H1 (cell line): ENCODE measurements at regions not wholly inside any gene's neighbourhood (a gene's known extent, or its start where the extent isn't known, plus 50 kb on each side); places are given as distances from the start of the nearest gene placed in this dataset.

ENCODE experiments used
- ASH2L ChIP-seq: fragments of 200-600, 300-600 bp; sonication (generic); IDR thresholded peaks from one replicate; pipeline ENCODE4 v1.7.1; 2017; ENCODE audit warnings: low read length
- EGR1 ChIP-seq: IDR thresholded peaks from 2 replicates; pipeline ENCODE4 v1.6.1; 2011; ENCODE audit warnings: low read depth, low read length, borderline replicate concordance
- JUND ChIP-seq: IDR thresholded peaks from 2 replicates; pipeline ENCODE4 v1.6.1; 2011; ENCODE audit warnings: mild to moderate bottlenecking, improper control_type of control experiment, low read length
- RBBP5 ChIP-seq: IDR thresholded peaks from 2 replicates; pipeline ENCODE4 v1.7.1; 2012; ENCODE audit warnings: low read depth, mild to moderate bottlenecking, inconsistent platforms, low read length, moderate library complexity, borderline replicate concordance
- RNF2 ChIP-seq: fragments of 200-900, 300-1000 bp; sonication (generic); IDR thresholded peaks from 2 replicates; pipeline ENCODE4 v1.7.1; 2016; ENCODE audit warnings: borderline replicate concordance, low read depth, mild to moderate bottlenecking, antibody characterized with exemption, low read length; ENCODE audit not compliant: poor library complexity, severe bottlenecking; ENCODE audit errors: missing control alignments
- TEAD4 ChIP-seq: IDR thresholded peaks from 2 replicates; pipeline ENCODE4 v1.6.1; 2012; ENCODE audit warnings: low read depth, low read length, inconsistent platforms, mixed read lengths

DNA sequence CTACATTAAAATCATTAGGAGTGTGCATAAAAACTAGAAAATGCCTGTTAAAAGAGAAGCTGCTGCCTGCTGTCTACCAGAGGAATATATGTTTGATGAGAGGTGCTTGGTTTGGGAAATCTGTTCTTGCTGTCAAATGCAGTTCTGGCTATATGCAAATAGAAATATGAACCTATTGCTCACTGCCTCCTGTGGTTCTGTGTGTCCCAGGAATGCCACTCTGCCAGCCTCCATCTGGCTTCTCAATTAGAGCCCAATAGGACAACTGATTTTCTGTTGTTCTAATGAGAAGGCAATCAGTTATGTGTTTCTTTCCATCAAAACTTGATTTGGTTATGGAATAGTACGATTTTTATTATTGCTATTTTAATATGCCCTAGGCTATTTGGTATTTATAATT is 759.7 kb downstream of the HDGFL1 start (continued):
- no peak for TF ChIP-seq RNF2
- no peak for TF ChIP-seq ASH2L
- no peak for TF ChIP-seq RBBP5
- no peak for TF ChIP-seq EGR1
- no peak for TF ChIP-seq TEAD4
- TF ChIP-seq JUND = no peak
